ENCODE measurements at regions not wholly inside any gene's neighbourhood (a gene's known extent, or its start where the extent isn't known, plus 50 kb on each side); places are given as distances from the start of the nearest gene placed in this dataset.

DNA sequence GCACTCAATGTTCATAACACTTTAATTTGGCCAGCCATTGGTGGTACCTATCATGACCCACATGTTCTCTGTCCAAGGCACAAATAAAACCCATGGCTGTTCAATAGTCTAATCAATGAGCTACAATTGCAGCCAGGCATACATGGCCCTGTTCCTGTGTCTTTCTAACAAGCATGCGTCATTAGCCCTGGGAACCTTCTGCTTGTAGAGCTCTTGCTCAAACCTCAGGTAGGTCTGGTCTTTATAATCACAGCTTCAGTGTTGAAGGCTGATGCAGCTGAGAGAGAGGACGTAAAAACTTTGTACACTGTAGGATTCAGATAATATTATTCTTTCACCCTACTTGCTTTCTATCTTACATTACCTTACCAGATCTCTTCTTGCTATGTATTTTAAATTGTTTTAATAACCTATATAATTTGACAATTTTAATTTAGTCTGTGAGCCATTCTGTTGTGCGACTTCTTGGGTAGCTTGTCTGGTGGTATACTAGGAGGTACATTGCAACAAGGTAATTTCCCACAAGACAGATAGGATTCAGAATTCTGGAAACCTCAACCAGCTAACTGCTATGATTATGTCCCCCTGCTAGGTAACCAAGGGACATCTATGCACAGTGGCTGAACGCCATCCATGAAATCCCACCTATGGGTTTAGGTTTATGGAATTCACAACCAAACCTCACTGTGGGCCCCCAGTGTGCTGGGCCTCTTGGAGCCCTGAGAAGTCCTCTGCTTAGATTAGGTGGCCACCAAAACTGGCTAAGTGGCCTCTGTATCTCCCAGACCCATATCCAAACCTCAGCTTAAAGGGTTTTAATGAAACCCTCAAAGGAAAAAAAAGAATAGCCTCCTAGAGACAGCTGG lies 55.4 kb upstream of the RIPOR2 start:
- TF ChIP-seq ZNF274 (IDR thresholded peaks at IDR 0.05; ENCODE audit: low read depth, low read length) (no peak), YY1 (IDR thresholded peaks at IDR 0.05; ENCODE audit: insufficient read depth, insufficient read length) (no peak)
